Thyroid gland (tissue), 4 donors: ENCODE measurements at regions not wholly inside any gene's neighbourhood (a gene's known extent, or its start where the extent isn't known, plus 50 kb on each side); places are given as distances from the start of the nearest gene placed in this dataset.
A peak's percentile ranks its signal among the peaks of the same experiment; 100 is the strongest.

Source experiments
- DNase-seq, 2 donors: peaks; one replicate each; pipeline ENCODE4 v3.0.0-alpha.2; 2019
- H3K27ac ChIP-seq, 3 donors: fragments of 200-600 bp; sonication (generic); 1 replicate in 2 of 3; 2 replicates in 1 of 3; pipeline ENCODE4 v1.5.1; 2016 to 2019; ENCODE audit warnings: mild to moderate bottlenecking in 1 of 3, moderate library complexity in 1 of 3
- H3K27me3 ChIP-seq: fragments of 200-600 bp; sonication (generic); one replicate; pipeline ENCODE4 v1.5.1; 2019
- H3K36me3 ChIP-seq, 2 donors: fragments of 200-600 bp; sonication (generic); one replicate each; pipeline ENCODE4 v1.5.1; 2016 to 2019
- H3K4me1 ChIP-seq, 2 donors: fragments of 200-600 bp; sonication (generic); one replicate each; pipeline ENCODE4 v1.5.1; 2017 to 2019
- H3K4me3 ChIP-seq, 3 donors: fragments of 200-600 bp; sonication (generic); replicated peaks in 1 of 3; 1 replicate in 2 of 3; 2 replicates in 1 of 3; pipeline ENCODE4 v1.5.1; 2016; ENCODE audit warnings: mild to moderate bottlenecking in 1 of 3
- H3K9me3 ChIP-seq: fragments of 200-600 bp; sonication (generic); one replicate; pipeline ENCODE4 v1.5.1; 2017
- POLR2A ChIP-seq, 2 donors: fragments of 450-650 bp; IDR thresholded peaks; one replicate each; pipeline ENCODE4 v1.6.1; 2017; ENCODE audit warnings: antibody characterized with exemption in 2 of 2, mild to moderate bottlenecking in 2 of 2, moderate library complexity in 1 of 2
- WGBS, 2 donors: methylation state at CpG; one replicate each; pipeline ENCODE4 v1.1.5; 2017; 5-methylcytosine and 5-hydroxymethylcytosine counted together
- intact Hi-C: fragments of 100-400 bp; cut with DNase I; formaldehyde crosslinking; loops from one replicate; pipeline ENCODE4 v1.15.1; 2023
- TF ChIP-seq, protein P1 (sequence below), 6 experiments: fragments of 200-600 bp in 3 of 6; fragments of 450-650 bp in 3 of 6; sonication (generic) in 3 of 6; IDR thresholded peaks; one replicate each; pipeline ENCODE4 v1.5.1; 2016 to 2019; ENCODE audit warnings: antibody characterized with exemption in 6 of 6, mild to moderate bottlenecking in 2 of 6, inconsistent platforms in 1 of 6, moderate library complexity in 1 of 6

- Histone ChIP-seq H3K9me3 (no peaks in the 10 kb centered on the region), H3K4me3 (no peak overlapping the region), H3K36me3 (no peaks in the 10 kb centered on the region), H3K27ac (no peak overlapping the region), H3K4me1 (peaks cover 0 to 9% of the 10 kb centered on the region in 2 donors), H3K27me3 (no peaks in the 10 kb centered on the region)
- 97 to 100% methylated on average over 1 of the region's 1 CpG for WGBS, 2 donors
- intact Hi-C loops = no loop called here
- no peak for DNase-seq
- TF ChIP-seq, protein P1, sequence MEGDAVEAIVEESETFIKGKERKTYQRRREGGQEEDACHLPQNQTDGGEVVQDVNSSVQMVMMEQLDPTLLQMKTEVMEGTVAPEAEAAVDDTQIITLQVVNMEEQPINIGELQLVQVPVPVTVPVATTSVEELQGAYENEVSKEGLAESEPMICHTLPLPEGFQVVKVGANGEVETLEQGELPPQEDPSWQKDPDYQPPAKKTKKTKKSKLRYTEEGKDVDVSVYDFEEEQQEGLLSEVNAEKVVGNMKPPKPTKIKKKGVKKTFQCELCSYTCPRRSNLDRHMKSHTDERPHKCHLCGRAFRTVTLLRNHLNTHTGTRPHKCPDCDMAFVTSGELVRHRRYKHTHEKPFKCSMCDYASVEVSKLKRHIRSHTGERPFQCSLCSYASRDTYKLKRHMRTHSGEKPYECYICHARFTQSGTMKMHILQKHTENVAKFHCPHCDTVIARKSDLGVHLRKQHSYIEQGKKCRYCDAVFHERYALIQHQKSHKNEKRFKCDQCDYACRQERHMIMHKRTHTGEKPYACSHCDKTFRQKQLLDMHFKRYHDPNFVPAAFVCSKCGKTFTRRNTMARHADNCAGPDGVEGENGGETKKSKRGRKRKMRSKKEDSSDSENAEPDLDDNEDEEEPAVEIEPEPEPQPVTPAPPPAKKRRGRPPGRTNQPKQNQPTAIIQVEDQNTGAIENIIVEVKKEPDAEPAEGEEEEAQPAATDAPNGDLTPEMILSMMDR (IDR thresholded peaks at IDR 0.05) = no peak
- no peak for TF ChIP-seq POLR2A (IDR thresholded peaks at IDR 0.05)
Measured at GRCh38 chr12:65517656-65518210, 239.2 kb downstream of the MSRB3 start.

DNA sequence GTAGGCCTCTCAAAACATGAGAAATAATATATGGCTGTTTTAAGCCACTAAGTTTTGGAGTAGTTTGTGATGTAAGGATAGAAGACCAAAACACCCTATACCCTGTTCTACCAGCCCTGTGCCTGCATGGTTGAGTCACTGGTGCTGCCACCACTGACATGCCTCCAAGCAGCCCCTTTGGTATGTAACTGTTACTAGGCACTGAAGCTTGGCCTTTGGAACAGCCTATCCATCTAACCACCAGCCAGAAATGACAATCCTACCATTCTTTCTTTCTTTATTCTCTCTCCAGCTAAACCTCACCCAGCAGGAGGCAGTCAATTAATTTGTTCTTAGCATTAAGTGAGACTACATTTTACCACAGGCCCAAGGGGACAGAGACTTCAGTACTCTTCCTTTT is 240.3 kb downstream of the MSRB3 start:
- no peaks in the 10 kb centered on the region for H3K36me3 ChIP-seq
- DNase-seq = no peak
- H3K4me3 ChIP-seq = no peak overlapping the region
- TF ChIP-seq, protein P1 (IDR thresholded peaks at IDR 0.05) = no peak
- no peak for TF ChIP-seq POLR2A (IDR thresholded peaks at IDR 0.05)
- intact Hi-C loops = no loop called here
- no peak overlapping the region for H3K27ac ChIP-seq
- no peaks in the 10 kb centered on the region for H3K27me3 ChIP-seq
- peaks cover 0 to 18% of the 10 kb centered on the region in 2 donors for H3K4me1 ChIP-seq
- H3K9me3 ChIP-seq = no peaks in the 10 kb centered on the region

DNA sequence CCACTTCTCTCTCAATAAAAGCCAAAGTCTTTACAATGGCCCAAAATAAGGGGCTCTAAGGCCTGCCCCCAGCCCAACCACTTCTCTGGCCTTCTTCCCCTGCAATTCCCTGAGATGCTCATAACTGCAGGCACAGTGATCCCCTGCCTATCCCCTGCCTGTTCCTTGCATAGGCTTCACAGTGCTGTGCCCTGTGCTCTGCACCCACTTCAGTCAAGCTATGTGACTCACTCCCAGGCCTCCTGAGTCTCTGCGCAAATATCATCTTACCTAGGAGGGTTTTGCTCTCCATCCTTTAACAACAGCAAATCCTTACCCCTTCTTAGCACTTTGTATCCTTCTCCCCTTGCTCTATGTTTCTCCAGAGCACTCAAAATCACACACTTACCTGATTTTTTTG is 242.2 kb downstream of the MSRB3 start:
- Histone ChIP-seq H3K27me3 (no peaks in the 10 kb centered on the region), H3K4me1 (peaks cover 0 to 18% of the 10 kb centered on the region in 2 donors), H3K4me3 (no peak overlapping the region), H3K36me3 (no peaks in the 10 kb centered on the region), H3K27ac (no peak overlapping the region), H3K9me3 (no peaks in the 10 kb centered on the region)
- DNase-seq = no peak
- 97% methylated on average over 1 of the region's 1 CpG for WGBS, 2 donors
- TF ChIP-seq, protein P1 (IDR thresholded peaks at IDR 0.05) = no peak
- no peak for TF ChIP-seq POLR2A (IDR thresholded peaks at IDR 0.05)
- intact Hi-C loops = no loop called here

GRCh38 chr12:65522956-65523860 is 244.7 kb downstream of the MSRB3 start:
- H3K9me3 ChIP-seq = no peaks in the 10 kb centered on the region
- TF ChIP-seq POLR2A (IDR thresholded peaks at IDR 0.05) = no peak
- TF ChIP-seq, protein P1 (IDR thresholded peaks at IDR 0.05) = no peak
- H3K36me3 ChIP-seq = no peaks in the 10 kb centered on the region
- intact Hi-C loops = no loop called here
- H3K27ac ChIP-seq = no peak overlapping the region
- DNase-seq = peak; percentile 47 to 65
- WGBS, 2 donors = 64 to 67% methylated on average over 12 of the region's 12 CpGs
- no peaks in the 10 kb centered on the region for H3K27me3 ChIP-seq
- H3K4me3 ChIP-seq = no peak overlapping the region
- peaks cover 0 to 18% of the 10 kb centered on the region in 2 donors for H3K4me1 ChIP-seq

- TF ChIP-seq, protein P1 (IDR thresholded peaks at IDR 0.05) = no peak
- no peak for TF ChIP-seq POLR2A (IDR thresholded peaks at IDR 0.05)
- Histone ChIP-seq H3K36me3 (no peaks in the 10 kb centered on the region), H3K4me1 (peaks cover 0 to 18% of the 10 kb centered on the region in 2 donors), H3K27ac (no peak overlapping the region), H3K27me3 (no peaks in the 10 kb centered on the region), H3K4me3 (no peak overlapping the region), H3K9me3 (no peaks in the 10 kb centered on the region)
- no peak for DNase-seq
- intact Hi-C loops = no loop called here
- 87 to 88% methylated on average over 2 of the region's 2 CpGs for WGBS, 2 donors
Measured at GRCh38 chr12:65524666-65525065, 246.2 kb downstream of the MSRB3 start.
